ENCODE measurements at regions not wholly inside any gene's neighbourhood (a gene's known extent, or its start where the extent isn't known, plus 50 kb on each side); places are given as distances from the start of the nearest gene placed in this dataset.

DNA sequence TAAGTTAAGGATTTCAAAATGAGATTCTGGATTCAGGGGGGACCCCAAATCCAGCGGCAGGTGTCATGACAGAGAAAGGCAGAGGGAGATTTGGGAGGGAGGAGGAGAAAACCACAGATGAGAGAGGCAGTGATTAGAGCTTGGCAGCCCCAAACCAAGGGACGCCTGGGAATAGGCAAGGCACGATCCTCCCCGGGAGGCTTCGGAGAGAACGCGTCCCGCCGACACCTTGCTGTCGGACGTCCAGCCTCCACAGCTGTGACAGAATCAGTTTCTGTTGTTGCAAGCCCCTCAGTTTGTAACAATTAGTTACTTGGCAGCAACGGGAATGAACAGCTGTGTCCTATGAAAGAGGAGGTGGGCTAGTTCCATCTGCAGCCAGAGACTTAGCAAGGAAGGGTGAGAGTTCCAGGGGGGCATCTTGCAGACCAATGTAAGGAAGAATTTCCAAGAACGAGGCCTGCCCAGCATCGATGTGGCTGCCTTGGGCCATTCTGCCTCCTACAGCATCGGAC lies 110.7 kb upstream of the SDK2 start:
- no peak for DNase-seq (ENCODE audit: low spot score)

- no peak for DNase-seq (ENCODE audit: low spot score)
Measured at GRCh38 chr17:73757420-73757819, 113.2 kb upstream of the SDK2 start.

- DNase-seq (ENCODE audit: low spot score): no peak
Measured at GRCh38 chr17:73758245-73758644, 114.0 kb upstream of the SDK2 start.

DNA sequence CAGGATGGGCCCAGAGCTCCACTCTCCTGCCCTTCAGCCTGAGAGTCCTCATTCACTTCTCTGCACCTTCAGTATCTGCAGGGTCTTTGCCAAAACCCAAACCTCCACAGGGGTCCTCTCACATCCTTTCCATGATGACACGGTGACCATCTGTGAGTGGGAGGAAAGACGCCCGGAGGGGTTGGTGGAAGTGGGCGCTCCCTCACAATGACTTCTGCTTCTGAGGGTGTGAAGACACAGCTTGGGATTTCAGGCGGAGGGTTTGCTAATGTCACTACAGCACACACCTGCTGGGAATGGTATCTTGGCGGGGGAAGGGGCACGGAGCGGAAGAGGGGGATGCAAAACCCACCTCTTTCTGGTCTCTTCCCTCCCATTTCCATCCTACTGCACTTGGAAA lies 115.1 kb upstream of the SDK2 start:
- DNase-seq (ENCODE audit: low spot score): no peak

GRCh38 chr17:73759734-73760438 lies 115.6 kb upstream of the SDK2 start:
- no peak for DNase-seq (ENCODE audit: low spot score)

GRCh38 chr17:73760439-73760758 lies 116.2 kb upstream of the SDK2 start:
- no peak for DNase-seq (ENCODE audit: low spot score)

DNA sequence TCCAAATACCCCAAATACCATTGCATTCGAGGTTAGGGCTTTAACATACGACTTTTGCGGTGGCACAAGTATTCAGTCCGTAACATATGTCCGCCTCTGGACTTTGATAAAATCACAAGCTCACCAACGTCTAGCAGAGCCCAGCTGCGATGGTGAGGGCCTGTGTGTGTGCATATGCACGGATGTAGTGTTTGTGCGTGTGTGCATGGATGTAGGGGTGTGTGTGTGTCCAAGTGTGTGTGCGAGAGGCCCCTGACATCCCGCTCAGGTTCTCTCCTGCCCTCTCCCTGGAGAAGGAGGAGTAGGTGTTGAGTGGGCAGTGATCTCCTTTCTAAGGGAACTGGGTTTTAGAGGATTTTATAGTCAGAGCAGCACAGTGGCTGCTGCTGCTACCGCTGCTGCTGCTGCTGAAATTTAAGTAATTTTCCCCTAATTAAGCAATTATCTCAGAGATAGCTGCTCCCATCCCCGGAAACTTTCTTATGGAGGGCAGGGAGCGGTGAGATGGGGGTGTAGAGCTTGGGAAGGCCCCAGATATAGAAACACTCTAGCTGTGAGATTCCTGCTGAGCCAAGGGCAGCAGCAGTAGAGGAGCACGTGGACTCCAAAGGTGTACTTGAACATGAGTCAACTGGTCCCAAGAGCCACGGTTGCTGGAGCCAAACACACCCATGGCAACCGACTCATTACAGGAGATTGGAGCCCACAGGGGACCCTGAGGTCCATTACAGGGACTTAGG lies 121.7 kb upstream of the SDK2 start:
- no peak for DNase-seq (ENCODE audit: low spot score)

- no peak for DNase-seq (ENCODE audit: low spot score)
Measured at GRCh38 chr17:73767696-73768095, 123.5 kb upstream of the SDK2 start.

DNA sequence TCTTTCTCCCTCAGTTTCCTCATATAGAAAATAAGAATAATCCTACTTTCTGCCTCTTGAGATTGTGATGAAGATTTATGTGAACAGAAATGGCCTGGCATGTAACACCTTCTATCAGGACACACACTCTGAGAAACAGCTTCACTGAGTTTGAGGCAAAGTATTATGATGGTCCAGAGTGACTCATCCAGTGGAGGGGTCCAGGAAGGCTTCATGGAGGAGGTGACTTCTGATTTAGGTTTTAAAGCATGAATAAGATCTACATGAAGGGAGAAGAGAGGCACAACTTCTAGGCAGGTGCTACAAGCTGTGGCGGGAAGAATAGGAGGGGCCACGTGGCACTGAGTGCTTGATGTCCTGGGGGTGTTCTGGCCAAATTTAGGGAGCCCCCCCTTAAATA lies 124.4 kb upstream of the SDK2 start:
- no peak for DNase-seq (ENCODE audit: low spot score)

DNA sequence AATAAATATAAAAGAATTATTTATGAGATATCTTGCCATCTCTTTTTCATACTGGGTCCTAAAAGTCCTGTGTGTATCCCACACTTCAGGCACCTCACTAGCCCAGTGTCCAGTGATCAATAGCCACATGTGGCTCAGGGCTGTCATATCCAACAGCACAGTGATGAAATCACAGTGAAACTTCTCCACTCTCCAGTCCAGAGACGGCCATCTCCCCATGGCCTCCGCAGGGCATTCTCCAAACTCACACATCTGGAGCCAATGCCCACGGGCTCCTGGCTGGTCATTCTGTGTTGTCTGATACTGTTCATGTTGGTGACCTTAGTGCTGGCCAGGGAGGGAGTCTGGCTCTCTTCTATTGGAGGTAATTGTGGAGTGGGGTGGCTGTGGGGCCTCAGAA lies 125.2 kb upstream of the SDK2 start:
- DNase-seq (ENCODE audit: low spot score): no peak

GRCh38 chr17:73770115-73770848 lies 126.0 kb upstream of the SDK2 start:
- peak; percentile 85 for DNase-seq (ENCODE audit: low spot score)

GRCh38 chr17:73770849-73771229 lies 126.6 kb upstream of the SDK2 start:
- DNase-seq (ENCODE audit: low spot score): no peak

GRCh38 chr17:73772107-73772705 lies 128.0 kb upstream of the SDK2 start:
- DNase-seq (ENCODE audit: low spot score): no peak

DNA sequence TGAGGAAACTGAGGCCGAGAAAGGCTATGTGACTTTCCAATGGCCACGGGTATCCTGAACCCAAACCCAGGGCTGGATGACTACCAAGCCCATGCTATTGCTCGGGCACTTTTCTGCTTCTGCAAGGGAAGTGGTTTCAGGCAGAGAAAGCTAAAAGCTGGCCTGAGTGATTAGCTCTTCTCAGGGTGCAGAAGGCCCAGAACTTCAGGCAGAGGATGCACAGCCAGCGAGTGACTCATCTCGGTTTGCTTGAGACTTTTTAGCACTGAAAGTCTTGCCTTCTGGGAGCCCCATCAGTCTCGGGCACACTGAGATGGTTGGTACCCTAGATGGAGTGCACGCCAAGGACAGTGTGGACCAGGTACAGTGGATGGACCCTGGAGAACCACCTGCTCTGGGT lies 129.5 kb upstream of the SDK2 start:
- no peak for DNase-seq (ENCODE audit: low spot score)

- no peak for DNase-seq (ENCODE audit: low spot score)
Measured at GRCh38 chr17:73774852-73775251, 130.6 kb upstream of the SDK2 start.

DNA sequence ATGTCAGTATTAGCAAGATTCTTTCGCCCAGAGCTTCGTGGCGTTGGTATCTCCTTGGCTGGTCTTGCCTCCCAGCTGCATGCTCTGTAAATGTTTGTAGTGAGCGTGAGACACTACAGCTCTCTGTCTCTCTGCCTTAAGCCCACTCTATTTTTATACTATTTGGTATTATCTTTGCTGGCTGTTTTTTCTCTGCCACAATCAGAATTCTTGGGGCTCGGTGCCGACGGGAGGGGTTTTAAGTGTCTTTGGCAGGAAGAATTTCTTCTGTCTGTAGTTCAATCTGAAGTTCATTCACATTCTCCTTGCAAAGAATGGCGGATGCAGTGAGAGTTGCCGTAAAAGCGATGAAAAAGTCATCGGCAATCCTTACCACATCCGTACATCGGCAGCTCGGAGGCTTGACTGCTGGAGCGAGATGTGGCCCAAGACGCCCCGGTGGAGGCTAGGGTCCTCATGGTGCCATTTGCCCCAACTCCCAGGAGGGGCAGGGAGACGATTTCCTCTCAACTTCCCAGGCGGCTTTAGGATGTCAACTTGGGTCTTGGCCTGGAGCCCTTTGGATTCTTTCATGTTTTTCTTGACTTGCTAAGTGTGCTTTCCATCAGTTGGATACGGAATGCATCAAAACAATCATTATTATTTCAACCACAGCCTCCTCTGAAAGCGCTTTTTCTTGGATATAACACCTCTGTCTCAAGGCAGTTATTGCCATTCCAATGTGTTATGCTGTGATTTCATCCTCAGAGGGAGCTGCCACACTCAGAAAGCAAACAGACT lies 132.3 kb upstream of the SDK2 start:
- DNase-seq (ENCODE audit: low spot score): no peak

DNA sequence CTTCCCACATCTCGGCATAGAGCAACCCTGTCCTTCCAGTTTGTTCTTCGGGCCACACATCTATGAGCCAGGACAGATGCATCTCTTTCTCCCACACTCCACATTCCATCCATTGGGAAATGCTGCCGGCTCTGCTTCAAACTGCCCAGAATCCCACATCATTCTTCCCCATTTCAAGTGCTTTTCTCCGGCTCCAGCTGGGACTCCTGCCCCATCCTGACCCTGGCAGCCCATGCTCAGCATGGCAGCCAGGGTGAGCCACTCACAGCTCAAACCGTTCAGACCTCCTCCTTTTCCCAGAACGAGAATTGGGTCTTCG lies 132.8 kb upstream of the SDK2 start:
- no peak for DNase-seq (ENCODE audit: low spot score)

- no peak for DNase-seq (ENCODE audit: low spot score)
Measured at GRCh38 chr17:73782231-73782630, 138.0 kb upstream of the SDK2 start.

DNA sequence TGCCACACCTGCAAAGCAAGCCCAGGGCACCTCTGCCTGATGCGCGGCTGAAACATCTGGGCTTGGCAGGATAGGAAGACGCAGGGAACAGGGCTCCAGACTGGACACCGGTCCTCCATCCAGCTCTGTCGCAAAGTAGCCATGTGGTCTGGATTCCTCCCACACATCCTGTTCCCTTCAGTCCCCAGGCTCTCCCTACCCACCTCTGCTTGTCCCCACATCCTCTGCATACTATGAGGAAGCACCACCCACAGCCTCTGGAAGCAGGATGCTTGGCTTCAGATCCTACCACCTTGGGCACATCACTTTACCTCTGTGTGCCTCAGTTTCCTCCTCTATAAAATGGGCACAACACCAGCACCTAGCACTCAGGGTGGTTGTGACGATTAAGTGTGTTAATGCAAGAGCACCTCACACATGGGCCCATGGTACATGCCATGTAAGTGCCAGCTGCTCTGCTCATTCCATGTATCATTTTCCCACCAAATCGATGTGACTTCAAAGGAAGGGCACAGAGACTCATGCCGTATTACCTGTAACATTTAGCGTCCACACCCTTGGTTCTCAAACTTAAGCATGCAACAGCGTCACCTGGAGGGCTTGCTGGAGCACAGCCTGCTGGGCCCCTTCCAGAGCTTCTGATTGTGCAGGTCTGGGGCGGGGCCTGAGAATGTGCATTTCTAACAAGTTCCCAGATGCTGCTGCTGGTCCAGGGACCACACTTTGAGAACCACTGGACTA lies 138.6 kb upstream of the SDK2 start:
- no peak for DNase-seq (ENCODE audit: low spot score)

DNA sequence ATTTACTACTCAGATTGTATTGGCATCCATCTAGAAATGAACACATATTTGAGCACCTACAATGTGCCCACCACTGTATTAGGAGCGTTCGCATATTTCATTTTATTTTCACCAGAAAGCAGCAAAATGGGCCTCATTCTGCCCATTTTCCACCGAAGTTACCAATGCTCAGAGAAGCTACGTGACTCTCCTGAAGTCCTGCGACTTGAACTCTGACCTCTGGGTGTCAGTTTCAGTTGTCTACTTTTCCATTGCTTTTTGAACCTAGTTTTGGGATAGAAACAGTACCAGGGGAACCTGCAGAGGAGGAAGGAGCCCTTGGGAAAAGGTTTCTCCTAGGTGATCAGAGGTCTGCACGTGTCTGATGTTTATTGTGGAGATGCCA lies 139.1 kb upstream of the SDK2 start:
- no peak for DNase-seq (ENCODE audit: low spot score)

DNA sequence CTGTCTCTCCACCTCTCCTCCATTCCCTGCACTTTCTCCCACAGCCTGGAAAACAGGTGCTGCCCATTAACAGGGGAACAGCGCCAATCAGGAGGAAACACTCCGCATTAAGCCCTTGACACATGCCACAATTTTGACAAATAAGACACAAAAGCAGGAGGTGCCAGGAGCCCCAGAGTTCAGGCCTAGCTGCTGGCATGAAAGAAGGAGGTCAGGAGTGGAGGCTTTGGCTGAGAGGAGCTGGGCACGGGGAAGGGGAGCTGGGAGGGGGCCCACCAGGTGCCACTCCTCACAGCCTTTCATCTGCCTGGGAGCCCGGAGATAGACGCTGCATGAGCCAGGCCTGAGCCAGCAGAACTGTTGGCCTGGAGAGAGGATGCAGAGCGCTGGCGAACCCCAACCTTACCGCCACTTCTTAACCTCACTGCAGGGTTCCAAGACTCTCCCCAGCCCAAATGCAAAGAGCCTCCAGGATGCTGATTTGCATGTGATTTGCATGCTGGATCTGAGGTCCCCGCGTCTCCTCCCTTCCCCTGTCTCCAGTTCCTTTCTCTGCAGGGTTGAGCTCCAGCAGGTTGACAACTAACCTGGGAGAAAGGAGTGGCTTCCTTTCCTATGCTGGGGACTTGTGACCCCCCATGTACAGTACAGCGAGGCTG lies 139.8 kb upstream of the SDK2 start:
- DNase-seq (ENCODE audit: low spot score): no peak
